ENCODE measurements at regions not wholly inside any gene's neighbourhood (a gene's known extent, or its start where the extent isn't known, plus 50 kb on each side); places are given as distances from the start of the nearest gene placed in this dataset.

DNA sequence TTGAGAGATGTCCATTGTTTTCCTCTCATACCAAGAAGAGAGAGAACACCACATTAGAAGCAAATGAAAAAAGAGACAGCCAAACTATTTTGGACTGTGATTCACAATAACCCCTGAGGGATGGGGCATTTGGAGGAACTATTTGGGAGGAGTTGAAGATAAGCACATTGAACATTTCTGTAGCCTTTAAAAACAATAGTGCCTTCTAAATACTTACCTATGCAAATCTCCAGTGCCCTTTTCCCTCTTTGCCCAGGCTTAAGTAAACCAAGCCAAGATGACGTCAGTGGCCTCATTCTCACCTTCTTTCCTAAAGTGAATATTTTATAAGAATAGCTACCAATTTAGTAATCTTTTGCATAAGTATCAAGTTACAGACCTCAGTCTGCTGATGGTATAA is 89.7 kb upstream of the COL8A1 start:
- no peak overlapping the region for H3K4me2 ChIP-seq (ENCODE audit: low read length)
- H2AFZ ChIP-seq (ENCODE audit: low read depth, low read length) = no peak overlapping the region
- no peak overlapping the region for H3K27ac ChIP-seq (ENCODE audit: low read depth, low read length)
- no peak overlapping the region for H3K27ac Mint-ChIP-seq (ENCODE audit: unreplicated experiment)
- no peaks in the 10 kb centered on the region for H3K27me3 ChIP-seq (ENCODE audit: insufficient read depth, low read length)
- TF ChIP-seq EZH2 (IDR thresholded peaks at IDR 0.05; ENCODE audit: insufficient read depth, low read length) = no peak
- TF ChIP-seq, protein P1, sequence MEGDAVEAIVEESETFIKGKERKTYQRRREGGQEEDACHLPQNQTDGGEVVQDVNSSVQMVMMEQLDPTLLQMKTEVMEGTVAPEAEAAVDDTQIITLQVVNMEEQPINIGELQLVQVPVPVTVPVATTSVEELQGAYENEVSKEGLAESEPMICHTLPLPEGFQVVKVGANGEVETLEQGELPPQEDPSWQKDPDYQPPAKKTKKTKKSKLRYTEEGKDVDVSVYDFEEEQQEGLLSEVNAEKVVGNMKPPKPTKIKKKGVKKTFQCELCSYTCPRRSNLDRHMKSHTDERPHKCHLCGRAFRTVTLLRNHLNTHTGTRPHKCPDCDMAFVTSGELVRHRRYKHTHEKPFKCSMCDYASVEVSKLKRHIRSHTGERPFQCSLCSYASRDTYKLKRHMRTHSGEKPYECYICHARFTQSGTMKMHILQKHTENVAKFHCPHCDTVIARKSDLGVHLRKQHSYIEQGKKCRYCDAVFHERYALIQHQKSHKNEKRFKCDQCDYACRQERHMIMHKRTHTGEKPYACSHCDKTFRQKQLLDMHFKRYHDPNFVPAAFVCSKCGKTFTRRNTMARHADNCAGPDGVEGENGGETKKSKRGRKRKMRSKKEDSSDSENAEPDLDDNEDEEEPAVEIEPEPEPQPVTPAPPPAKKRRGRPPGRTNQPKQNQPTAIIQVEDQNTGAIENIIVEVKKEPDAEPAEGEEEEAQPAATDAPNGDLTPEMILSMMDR (IDR thresholded peaks at IDR 0.05; ENCODE audit: insufficient read depth, low read depth, low read length) = no peak
- H4K20me1 ChIP-seq (ENCODE audit: insufficient read depth, low read length) = no peaks in the 10 kb centered on the region
- H3K79me2 ChIP-seq (ENCODE audit: insufficient read depth, low read length) = no peaks in the 10 kb centered on the region
- FAIRE-seq (no peak), DNase-seq (ENCODE audit: low read depth) (peak; percentile 20)
- H3K4me1 ChIP-seq (ENCODE audit: insufficient read depth, low read length) = peaks cover 5% of the 10 kb centered on the region
- no peaks in the 10 kb centered on the region for H3K27me3 Mint-ChIP-seq (ENCODE audit: low read depth, unreplicated experiment)
- no peaks in the 10 kb centered on the region for H3K36me3 ChIP-seq (ENCODE audit: insufficient read depth, low read length)
- H3K4me3 ChIP-seq (ENCODE audit: insufficient read depth, low read depth, low read length) = no peak overlapping the region
- H3K4me1 Mint-ChIP-seq (ENCODE audit: low read depth, unreplicated experiment) = peaks cover 25% of the 10 kb centered on the region
- no peaks in the 10 kb centered on the region for H3K9me3 ChIP-seq (ENCODE audit: insufficient read depth, low read depth, low read length)
- H3K36me3 Mint-ChIP-seq (ENCODE audit: low read depth, unreplicated experiment) = no peaks in the 10 kb centered on the region
- H3K9ac ChIP-seq (ENCODE audit: low read length) = no peak overlapping the region
- H3K4me3 Mint-ChIP-seq (ENCODE audit: unreplicated experiment) = no peak overlapping the region
- no peaks in the 10 kb centered on the region for H3K9me3 Mint-ChIP-seq (ENCODE audit: unreplicated experiment)

DNA sequence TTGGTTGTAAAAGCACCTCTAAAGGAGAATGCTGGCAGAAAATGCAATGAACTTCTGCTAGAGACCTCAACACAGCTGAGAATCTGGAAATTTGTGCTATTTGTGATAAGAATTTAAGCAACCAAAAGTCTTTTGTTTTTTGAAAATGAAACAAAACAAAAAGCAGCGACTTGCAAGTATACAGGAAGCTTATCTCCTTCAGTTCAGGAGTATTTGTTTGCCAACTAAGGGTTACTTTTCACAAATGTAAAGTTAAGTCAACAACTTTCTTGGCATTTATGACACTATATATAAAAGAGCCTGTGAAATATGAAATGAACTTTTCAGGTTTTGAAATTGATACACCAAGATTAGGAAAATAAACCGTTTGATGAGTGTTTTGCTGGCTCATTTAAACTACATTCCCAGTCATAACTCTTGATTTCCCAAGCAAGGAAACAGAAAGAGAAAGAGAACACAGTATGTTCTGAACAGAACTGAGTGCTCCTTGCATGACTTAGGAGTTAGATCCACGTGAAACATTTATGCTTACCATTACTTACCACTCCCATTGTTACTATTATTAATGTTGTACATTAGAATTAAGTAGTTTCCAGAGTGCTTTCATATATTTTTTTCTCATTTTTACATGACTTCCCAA is 92.3 kb upstream of the COL8A1 start:
- H3K9me3 ChIP-seq (ENCODE audit: insufficient read depth, low read depth, low read length) = no peaks in the 10 kb centered on the region
- peak overlapping the region; percentile 44 for H3K27ac Mint-ChIP-seq (ENCODE audit: unreplicated experiment)
- H3K27ac ChIP-seq (ENCODE audit: low read depth, low read length) = no peak overlapping the region
- no peak overlapping the region for H2AFZ ChIP-seq (ENCODE audit: low read depth, low read length)
- no peaks in the 10 kb centered on the region for H3K9me3 Mint-ChIP-seq (ENCODE audit: unreplicated experiment)
- H3K4me2 ChIP-seq (ENCODE audit: low read length) = peak overlapping the region; percentile 1
- DNase-seq (ENCODE audit: low read depth) = no peak
- H3K27me3 Mint-ChIP-seq (ENCODE audit: low read depth, unreplicated experiment) = no peaks in the 10 kb centered on the region
- no peaks in the 10 kb centered on the region for H4K20me1 ChIP-seq (ENCODE audit: insufficient read depth, low read length)
- no peaks in the 10 kb centered on the region for H3K36me3 Mint-ChIP-seq (ENCODE audit: low read depth, unreplicated experiment)
- TF ChIP-seq, protein P1 (IDR thresholded peaks at IDR 0.05; ENCODE audit: insufficient read depth, low read depth, low read length) = no peak
- TF ChIP-seq EZH2 (IDR thresholded peaks at IDR 0.05; ENCODE audit: insufficient read depth, low read length) = no peak
- peaks cover 34% of the 10 kb centered on the region for H3K4me1 Mint-ChIP-seq (ENCODE audit: low read depth, unreplicated experiment)
- H3K79me2 ChIP-seq (ENCODE audit: insufficient read depth, low read length) = no peaks in the 10 kb centered on the region
- H3K4me3 ChIP-seq (ENCODE audit: insufficient read depth, low read depth, low read length) = no peak overlapping the region
- H3K27me3 ChIP-seq (ENCODE audit: insufficient read depth, low read length) = no peaks in the 10 kb centered on the region
- FAIRE-seq = no peak
- H3K4me1 ChIP-seq (ENCODE audit: insufficient read depth, low read length) = peaks cover 5% of the 10 kb centered on the region
- no peak overlapping the region for H3K9ac ChIP-seq (ENCODE audit: low read length)
- no peak overlapping the region for H3K4me3 Mint-ChIP-seq (ENCODE audit: unreplicated experiment)
- no peaks in the 10 kb centered on the region for H3K36me3 ChIP-seq (ENCODE audit: insufficient read depth, low read length)

DNA sequence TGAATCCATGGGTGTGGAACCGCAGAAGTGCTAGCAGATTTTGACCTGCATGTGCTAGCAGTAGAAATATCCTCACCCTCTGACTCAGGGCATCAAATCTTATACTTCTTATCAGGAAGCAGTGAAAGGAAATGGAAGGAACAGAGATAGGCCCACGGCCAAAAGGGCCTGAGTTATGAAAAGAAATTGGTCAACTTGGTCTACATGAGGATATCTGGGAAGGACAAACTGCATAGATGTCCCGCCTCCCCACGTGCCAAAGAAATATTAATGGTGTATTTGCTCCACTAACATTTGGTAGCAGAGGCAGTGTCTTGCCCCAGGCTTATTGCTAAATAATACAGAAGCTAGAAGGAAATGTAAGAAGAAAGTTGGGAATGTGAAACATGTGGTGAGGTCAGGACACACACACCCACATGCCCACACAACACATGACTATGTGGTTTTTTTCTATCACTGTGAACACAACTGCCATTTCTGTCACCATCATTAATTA is 93.6 kb upstream of the COL8A1 start:
- Histone ChIP-seq H3K4me2 (ENCODE audit: low read length) (no peak overlapping the region), H3K27ac (ENCODE audit: low read depth, low read length) (no peak overlapping the region), H3K4me3 (ENCODE audit: insufficient read depth, low read depth, low read length) (no peak overlapping the region), H2AFZ (ENCODE audit: low read depth, low read length) (no peak overlapping the region), H3K79me2 (ENCODE audit: insufficient read depth, low read length) (no peaks in the 10 kb centered on the region), H3K36me3 (ENCODE audit: insufficient read depth, low read length) (no peaks in the 10 kb centered on the region), H4K20me1 (ENCODE audit: insufficient read depth, low read length) (no peaks in the 10 kb centered on the region), H3K9ac (ENCODE audit: low read length) (no peak overlapping the region), H3K9me3 (ENCODE audit: insufficient read depth, low read depth, low read length) (no peaks in the 10 kb centered on the region), H3K4me1 (ENCODE audit: insufficient read depth, low read length) (peaks cover 5% of the 10 kb centered on the region), H3K27me3 (ENCODE audit: insufficient read depth, low read length) (no peaks in the 10 kb centered on the region)
- FAIRE-seq (peak; percentile 58), DNase-seq (ENCODE audit: low read depth) (peak; percentile 71)
- Mint-ChIP-seq H3K27me3 (ENCODE audit: low read depth, unreplicated experiment) (no peaks in the 10 kb centered on the region), H3K4me1 (ENCODE audit: low read depth, unreplicated experiment) (peaks cover 26% of the 10 kb centered on the region), H3K4me3 (ENCODE audit: unreplicated experiment) (no peak overlapping the region), H3K27ac (ENCODE audit: unreplicated experiment) (peak overlapping the region; percentile 3), H3K36me3 (ENCODE audit: low read depth, unreplicated experiment) (no peaks in the 10 kb centered on the region), H3K9me3 (ENCODE audit: unreplicated experiment) (peaks cover 5% of the 10 kb centered on the region)
- TF ChIP-seq EZH2 (IDR thresholded peaks at IDR 0.05; ENCODE audit: insufficient read depth, low read length) = no peak
- TF ChIP-seq, protein P1 (IDR thresholded peaks at IDR 0.05; ENCODE audit: insufficient read depth, low read depth, low read length) = no peak
